Spinal cord (tissue), 9 donors: ENCODE measurements at regions not wholly inside any gene's neighbourhood (a gene's known extent, or its start where the extent isn't known, plus 50 kb on each side); places are given as distances from the start of the nearest gene placed in this dataset.
"Not testable (repeated sequence)": the region's sequence is repeated elsewhere in the genome, so short reads cannot be mapped to it uniquely, and the experiment has no call there.

Experiments
- DNase-seq, 6 donors: peaks; one replicate each; pipeline versions ENCODE4 v3.0.0 to v3.0.0-alpha.2; 2013 to 2015; ENCODE audit warnings: low spot score in 6 of 6, low read depth in 4 of 6
- H3K27ac ChIP-seq: one replicate; pipeline ENCODE4 v1.5.1; 2013; ENCODE audit warnings: low read depth, low read length, control low read depth
- H3K27me3 ChIP-seq: one replicate; pipeline ENCODE4 v1.6.1; 2013; ENCODE audit warnings: low read length; ENCODE audit not compliant: control insufficient read depth, insufficient read depth
- H3K36me3 ChIP-seq: one replicate; pipeline ENCODE4 v1.6.1; 2013; ENCODE audit warnings: low read length; ENCODE audit not compliant: control insufficient read depth, insufficient read depth
- H3K4me1 ChIP-seq: one replicate; pipeline ENCODE4 v1.6.1; 2013; ENCODE audit warnings: low read length; ENCODE audit not compliant: control insufficient read depth, insufficient read depth
- H3K4me3 ChIP-seq: one replicate; pipeline ENCODE4 v1.5.1; 2013; ENCODE audit warnings: low read depth, low read length, control low read depth
- H3K9me3 ChIP-seq: one replicate; pipeline ENCODE4 v1.6.1; 2013; ENCODE audit warnings: low read length; ENCODE audit not compliant: control insufficient read depth, insufficient read depth
- WGBS: methylation state at CpG from one replicate; pipeline ENCODE4 v1.1.5; 2013; ENCODE audit warnings: missing lambda C conversion rate; ENCODE audit not compliant: insufficient coverage; 5-methylcytosine and 5-hydroxymethylcytosine counted together
- donor health status: healthy.

DNA sequence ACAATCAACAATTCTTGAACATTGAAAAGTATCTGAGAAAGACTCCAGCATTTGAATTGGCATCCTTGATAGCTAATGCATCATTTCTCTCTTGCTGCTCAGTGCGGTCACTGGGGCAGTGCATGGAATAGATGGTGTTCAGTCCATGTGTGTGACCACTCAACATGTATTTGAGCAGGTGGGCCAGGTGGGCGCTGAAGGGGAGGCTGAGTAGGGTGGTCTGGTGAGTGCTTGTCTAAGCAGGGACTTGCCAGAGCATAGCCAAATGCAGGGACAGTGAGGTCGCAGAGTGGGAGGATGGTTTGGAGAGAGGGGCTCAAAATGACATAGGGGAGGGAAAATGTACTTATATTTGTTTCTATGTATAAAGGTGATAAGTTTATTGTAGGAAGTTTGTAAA lies 409.0 kb downstream of the TMEM121 start:
- H3K27me3 ChIP-seq, result no peaks in the 10 kb centered on the region
- no peaks in the 10 kb centered on the region for H3K4me1 ChIP-seq
- 52% methylated on average over 3 of the region's 3 CpGs for WGBS
- DNase-seq, result no peak
- H3K36me3 ChIP-seq, result no peaks in the 10 kb centered on the region
- H3K4me3 ChIP-seq, result no peak overlapping the region
- H3K27ac ChIP-seq, result no peak overlapping the region
- peaks cover 1% of the 10 kb centered on the region for H3K9me3 ChIP-seq

DNA sequence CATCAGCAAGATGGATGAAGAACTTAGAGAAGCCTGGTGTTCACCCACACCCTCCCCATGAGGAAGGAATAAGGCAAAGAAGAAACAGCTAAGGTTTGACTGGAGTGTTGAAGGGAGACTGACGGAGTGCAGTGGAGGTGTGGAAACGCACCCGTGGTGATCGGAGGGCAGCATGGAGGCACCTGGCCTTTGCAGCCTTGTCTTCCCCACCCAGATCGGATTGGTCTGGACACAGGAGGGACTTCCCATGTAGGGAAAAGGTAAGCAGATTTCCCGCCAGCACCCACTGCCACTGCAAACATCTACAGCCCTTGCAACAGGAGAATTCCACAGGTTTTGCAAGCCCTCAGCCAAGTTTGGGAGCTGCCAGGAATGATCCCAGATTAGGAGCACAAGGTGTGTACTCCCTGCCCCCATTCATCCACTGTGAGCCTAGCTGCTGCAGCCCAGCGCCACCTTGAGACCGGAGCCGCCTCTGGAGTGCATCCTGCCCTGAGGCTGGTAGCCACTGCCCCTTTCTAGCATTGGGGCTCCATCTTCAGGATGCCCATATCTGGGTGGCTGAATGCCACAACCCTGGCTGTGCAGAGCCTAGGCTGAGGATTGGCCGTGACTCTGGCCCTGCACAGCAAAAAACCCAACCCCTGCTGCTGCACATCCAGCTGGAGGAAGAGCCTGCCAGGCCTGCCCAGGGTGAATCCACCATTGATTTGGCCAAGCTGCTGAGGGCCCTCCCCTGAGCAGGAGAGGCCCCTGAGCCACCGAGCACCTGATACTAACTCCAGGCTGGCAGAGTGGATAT lies 411.1 kb downstream of the TMEM121 start:
- DNase-seq, result no peak
- no peaks in the 10 kb centered on the region for H3K36me3 ChIP-seq
- 77% methylated on average over 11 of the region's 11 CpGs for WGBS
- H3K27ac ChIP-seq, result no peak overlapping the region
- H3K4me1 ChIP-seq, result no peaks in the 10 kb centered on the region
- H3K4me3 ChIP-seq, result no peak overlapping the region
- H3K9me3 ChIP-seq, result peaks cover 6% of the 10 kb centered on the region
- no peaks in the 10 kb centered on the region for H3K27me3 ChIP-seq

DNA sequence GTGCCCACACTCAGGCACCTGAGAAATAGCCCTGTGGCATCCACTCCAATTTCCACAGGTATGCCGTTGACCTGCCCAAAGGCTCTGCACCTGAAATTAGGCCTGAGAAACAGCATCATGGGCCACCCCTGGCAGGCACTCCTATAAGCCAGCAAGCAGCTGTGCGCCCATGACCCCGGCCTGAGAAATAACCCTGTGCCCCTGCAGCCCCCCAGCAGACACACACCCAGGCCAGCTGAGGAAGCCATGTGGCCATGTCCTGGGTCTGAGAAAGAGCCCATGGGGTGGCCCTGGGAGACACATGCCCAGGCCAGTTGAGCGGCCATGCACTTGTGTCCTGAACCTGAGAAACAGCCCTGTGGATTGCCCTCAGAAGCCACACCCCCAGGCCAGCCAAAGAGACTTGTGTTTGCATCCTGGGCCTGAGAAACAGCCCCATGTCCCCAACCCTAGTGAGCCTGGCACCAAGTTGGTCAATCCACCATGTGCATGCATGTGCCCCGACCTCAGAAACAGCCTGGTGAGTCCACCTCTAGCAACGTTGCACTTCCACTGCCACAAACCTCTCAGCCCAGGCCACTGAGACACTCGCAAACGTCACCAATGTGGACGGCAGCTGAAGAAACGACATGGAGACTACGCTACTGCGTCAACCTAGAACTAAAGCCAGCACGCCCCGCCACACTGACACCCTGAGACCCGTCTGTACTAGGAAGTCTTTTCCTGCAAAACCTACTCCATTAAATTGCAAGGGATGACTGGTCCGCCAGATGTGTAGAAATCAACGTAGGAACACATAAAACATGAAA lies 411.9 kb downstream of the TMEM121 start:
- WGBS, result 84% methylated on average over 15 of the region's 17 CpGs
- H3K9me3 ChIP-seq, result peaks cover 6% of the 10 kb centered on the region

DNA sequence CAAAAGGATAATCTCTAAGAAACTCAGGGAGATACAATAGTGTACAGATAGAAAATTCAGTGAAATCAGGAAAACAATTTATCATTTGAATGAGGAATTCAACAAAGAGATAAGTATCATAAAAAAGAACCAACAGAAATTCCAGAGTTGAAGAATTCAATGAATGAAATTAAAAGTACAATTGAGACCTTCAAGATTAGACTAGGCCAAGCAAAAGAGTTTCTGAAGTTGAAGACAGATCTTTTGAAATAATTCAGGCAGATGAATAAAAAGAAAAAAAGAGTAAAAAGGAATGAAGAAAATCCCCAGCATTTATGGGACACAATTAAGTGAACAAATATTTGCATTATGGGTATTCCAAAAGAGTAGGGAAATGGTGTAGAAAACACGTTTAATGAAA lies 412.6 kb downstream of the TMEM121 start:
- no peaks in the 10 kb centered on the region for H3K27me3 ChIP-seq
- H3K36me3 ChIP-seq, result no peaks in the 10 kb centered on the region
- no peaks in the 10 kb centered on the region for H3K4me1 ChIP-seq
- DNase-seq, result no peak
- WGBS, result no CpG with 5 or more reads among the region's 1 CpG
- no peak overlapping the region for H3K4me3 ChIP-seq
- peaks cover 6% of the 10 kb centered on the region for H3K9me3 ChIP-seq
- no peak overlapping the region for H3K27ac ChIP-seq

More for the DNA sequence above, 411.9 kb downstream of the TMEM121 start:
- Histone ChIP-seq H3K27ac (no peak overlapping the region), H3K4me3 (no peak overlapping the region), H3K36me3 (no peaks in the 10 kb centered on the region), H3K27me3 (no peaks in the 10 kb centered on the region), H3K4me1 (no peaks in the 10 kb centered on the region)
- no peak for DNase-seq

DNA sequence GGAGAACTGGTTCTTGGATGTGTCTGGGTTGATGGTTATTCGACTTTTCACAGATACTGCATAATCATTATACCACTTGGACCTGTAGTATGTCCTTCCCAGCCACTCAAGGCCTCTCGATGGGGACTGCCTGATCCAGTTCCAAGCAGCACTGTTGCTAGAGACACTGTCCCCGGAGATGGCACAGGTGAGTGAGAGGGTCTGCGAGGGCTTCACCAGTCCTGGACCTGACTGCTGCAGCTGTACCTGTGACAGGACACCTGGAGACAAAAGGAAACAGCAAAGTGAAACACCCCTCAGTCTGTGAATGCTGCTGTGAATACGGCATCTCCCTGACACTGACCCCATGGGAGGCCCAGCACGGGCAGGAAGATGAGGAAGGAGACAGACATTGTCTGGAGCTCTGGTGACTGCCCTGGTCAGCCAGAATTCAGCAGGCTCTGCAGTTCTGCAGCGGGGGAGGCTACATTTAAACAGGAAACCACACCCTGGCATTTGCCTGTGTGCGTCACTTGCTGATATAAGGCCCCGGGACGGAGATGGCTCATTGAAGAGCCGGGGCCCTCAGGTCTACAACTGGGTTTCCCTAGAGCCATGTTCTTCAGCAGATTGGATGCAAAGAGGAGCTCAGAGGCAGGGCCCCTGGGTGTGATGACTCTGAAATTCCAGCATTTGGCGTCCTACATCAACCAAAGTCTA lies 413.6 kb downstream of the TMEM121 start:
- H3K36me3 ChIP-seq, result no peaks in the 10 kb centered on the region
- WGBS, result 72% methylated on average over 10 of the region's 12 CpGs
- no peak for DNase-seq
- H3K4me1 ChIP-seq, result no peaks in the 10 kb centered on the region
- no peak overlapping the region for H3K4me3 ChIP-seq
- no peak overlapping the region for H3K27ac ChIP-seq
- no peaks in the 10 kb centered on the region for H3K27me3 ChIP-seq
- peaks cover 6% of the 10 kb centered on the region for H3K9me3 ChIP-seq

DNA sequence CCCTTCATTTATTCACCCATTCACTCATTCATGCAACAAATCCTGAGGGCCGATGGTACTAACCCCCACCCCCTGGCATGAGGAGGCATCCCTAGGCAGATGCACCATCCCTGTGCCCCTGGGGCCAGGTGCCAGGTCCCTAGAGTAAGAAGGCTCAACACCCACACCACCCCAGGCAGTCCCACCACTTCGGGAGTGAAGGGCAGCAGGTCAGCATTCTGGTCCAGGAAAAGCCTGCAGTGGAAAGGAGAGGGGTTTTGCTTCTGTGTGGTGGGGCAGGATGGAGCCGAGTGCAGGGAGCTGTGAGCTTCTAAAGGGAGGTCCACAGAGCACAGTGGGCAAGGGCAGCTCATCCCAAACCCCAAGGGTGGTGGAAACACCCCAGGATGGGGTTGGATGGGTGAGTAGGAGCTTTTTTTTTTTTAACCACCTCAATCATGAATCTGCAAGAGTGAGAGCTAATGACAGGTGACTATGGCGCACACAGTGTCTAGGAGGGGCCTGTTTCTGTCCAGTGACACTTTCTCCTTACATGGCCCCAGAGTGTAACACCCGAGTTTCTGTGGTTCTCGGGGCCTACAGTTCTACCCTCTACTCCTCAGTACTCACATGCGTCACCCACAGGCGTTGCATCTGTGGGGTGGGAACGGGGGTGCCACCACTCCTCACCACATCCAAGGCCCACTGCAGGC lies 414.3 kb downstream of the TMEM121 start:
- no peak for DNase-seq
- Histone ChIP-seq H3K4me3 (no peak overlapping the region), H3K4me1 (no peaks in the 10 kb centered on the region), H3K27ac (no peak overlapping the region), H3K27me3 (no peaks in the 10 kb centered on the region), H3K36me3 (no peaks in the 10 kb centered on the region), H3K9me3 (peaks cover 9% of the 10 kb centered on the region)
- 52% methylated on average over 4 of the region's 9 CpGs for WGBS

DNA sequence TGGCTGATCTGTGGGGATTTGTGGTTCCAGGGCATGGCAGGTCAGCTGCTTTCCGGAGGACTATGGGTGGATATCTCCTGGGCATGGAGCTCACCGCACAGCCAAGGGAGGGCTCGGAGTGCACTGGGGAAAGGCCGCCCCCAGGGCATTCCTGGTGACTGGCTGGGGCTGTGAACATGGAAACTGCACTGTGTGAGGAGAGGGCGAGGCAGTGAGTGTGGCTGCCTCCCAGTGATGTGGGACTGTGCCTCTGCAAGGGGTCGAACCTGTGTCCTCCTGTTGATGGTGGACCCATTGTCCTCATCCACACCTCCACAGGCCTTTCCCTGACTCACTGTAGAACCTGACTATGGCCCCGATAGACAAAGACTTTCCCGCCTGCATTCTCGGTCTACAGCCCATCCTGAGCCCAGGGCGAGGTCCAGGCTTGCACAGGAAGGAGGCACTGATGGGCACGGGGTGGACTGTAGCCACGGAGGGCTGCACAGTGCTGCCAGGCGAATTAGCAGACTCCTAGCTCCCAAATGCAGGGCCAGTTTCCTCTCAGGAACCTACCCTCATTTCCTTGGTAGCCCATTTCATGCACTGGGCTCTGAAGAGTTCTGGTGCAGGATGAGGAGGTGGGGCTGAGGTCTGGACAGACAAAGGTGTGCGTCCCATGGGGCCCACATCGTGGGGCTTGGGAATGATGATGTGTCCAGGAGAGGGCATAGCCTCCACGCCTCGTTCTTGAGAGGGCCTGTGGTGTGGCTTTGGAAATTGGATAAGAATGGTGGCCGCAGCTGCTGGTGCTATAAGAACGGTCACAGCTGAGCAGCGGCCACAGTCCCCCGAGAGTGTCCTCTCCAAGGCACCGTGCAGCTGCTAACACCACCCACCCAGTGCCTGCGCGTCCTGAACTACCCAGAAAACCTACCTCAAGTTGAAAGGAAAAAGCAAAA lies 415.1 kb downstream of the TMEM121 start:
- H3K4me3 ChIP-seq, result no peak overlapping the region
- H3K27ac ChIP-seq, result no peak overlapping the region
- DNase-seq, result no peak
- H3K36me3 ChIP-seq, result no peaks in the 10 kb centered on the region
- H3K4me1 ChIP-seq, result no peaks in the 10 kb centered on the region
- 72% methylated on average over 17 of the region's 24 CpGs for WGBS
- peaks cover 9% of the 10 kb centered on the region for H3K9me3 ChIP-seq
- no peaks in the 10 kb centered on the region for H3K27me3 ChIP-seq

DNA sequence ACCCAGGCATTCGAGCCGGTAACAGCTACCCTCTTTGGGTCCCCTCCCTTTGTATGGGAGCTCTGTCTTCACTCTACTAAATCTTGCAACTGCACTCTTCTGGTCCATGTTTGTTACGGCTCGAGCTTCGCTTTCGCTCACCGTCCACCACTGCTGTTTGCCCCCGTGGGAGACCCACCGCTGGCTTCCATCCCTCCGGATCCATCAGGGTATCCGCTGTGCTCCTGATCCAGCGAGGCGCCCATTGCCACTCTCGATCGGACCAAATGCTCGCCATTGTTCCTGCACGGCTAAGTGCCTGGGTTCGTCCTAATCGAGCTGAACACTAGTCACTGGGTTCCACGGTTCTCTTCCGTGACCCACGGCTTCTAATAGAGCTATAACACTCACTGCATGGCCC lies 416.3 kb downstream of the TMEM121 start:
- not testable (repeated sequence) for H3K4me3 ChIP-seq, H3K27ac ChIP-seq, H3K4me1 ChIP-seq, H3K36me3 ChIP-seq, H3K9me3 ChIP-seq, DNase-seq, H3K27me3 ChIP-seq
- WGBS, result 79% methylated on average over 22 of the region's 22 CpGs
